Keratinocyte (primary cell): ENCODE measurements at regions not wholly inside any gene's neighbourhood (a gene's known extent, or its start where the extent isn't known, plus 50 kb on each side); places are given as distances from the start of the nearest gene placed in this dataset.

ENCODE experiments used
- CTCF ChIP-seq, 3 experiments: IDR thresholded peaks in 1 of 3; conservative IDR thresholded peaks in 1 of 3; optimal IDR thresholded peaks in 1 of 3; 2 replicates in 2 of 3; 3 replicates in 1 of 3; pipeline versions ENCODE3 to v1.5.1; 2011; ENCODE audit warnings: low read length in 3 of 3, mild to moderate bottlenecking in 3 of 3, moderate library complexity in 2 of 3, control low read depth in 1 of 3, inconsistent platforms in 1 of 3; ENCODE audit not compliant: insufficient read depth in 2 of 3; ENCODE audit errors: extremely low read depth in 1 of 3
- EZH2 ChIP-seq: IDR thresholded peaks from one replicate; pipeline ENCODE4 v1.6.1; 2012; ENCODE audit warnings: inconsistent platforms, mild to moderate bottlenecking, low read length, moderate library complexity

DNA sequence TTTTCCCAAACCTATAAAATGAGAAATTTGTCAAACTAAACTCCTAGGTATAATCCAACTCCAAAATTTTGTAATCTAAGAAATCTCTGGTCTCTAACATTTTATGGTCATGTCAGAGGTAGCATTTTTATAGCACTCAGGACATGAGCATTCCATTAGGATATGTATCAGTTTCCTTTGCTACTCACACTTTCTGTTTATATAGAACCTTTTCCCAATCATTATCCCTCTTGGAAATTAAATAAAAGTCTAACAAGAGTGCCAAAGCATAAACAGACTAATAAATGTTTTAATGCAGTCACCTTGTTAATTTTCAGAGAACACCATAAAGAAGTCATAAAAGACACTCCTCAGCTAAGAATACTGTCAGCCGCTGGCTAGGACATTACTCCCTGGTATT, 300.0 kb upstream of the CWC22 start:
- TF ChIP-seq CTCF (optimal IDR thresholded peaks at IDR 0.05 in 1 of 3, IDR thresholded peaks at IDR 0.05 in 1 of 3, conservative IDR thresholded peaks at IDR 0.05 in 1 of 3; ENCODE audit: extremely low read depth in 1 of 3, insufficient read depth in 2 of 3, low read length in 3 of 3): no peak
- TF ChIP-seq EZH2: no peak
